SKM-1 treated with dmso at 0.1 percent for 144 hours (cell line): ENCODE measurements at regions not wholly inside any gene's neighbourhood (a gene's known extent, or its start where the extent isn't known, plus 50 kb on each side); places are given as distances from the start of the nearest gene placed in this dataset.

Experiments
- DNase-seq: peaks from one replicate; lab custom pipeline; 2025; ENCODE audit not compliant: unreplicated experiment; lab: John Stamatoyannopoulos, UW

- DNase-seq, result no peak
Observed at GRCh38 chr2:35365859-35366258, 989.7 kb upstream of the CRIM1 start.

- DNase-seq, result no peak
Observed at GRCh38 chr2:35356332-35356731, 999.2 kb upstream of the CRIM1 start.

- no peak for DNase-seq
Observed at GRCh38 chr2:35355056-35355455, 1000.5 kb upstream of the CRIM1 start.

GRCh38 chr2:35347561-35347960 lies 1008.0 kb upstream of the CRIM1 start:
- DNase-seq, result no peak

GRCh38 chr2:35343135-35343534 lies 1012.4 kb upstream of the CRIM1 start:
- no peak for DNase-seq

- no peak for DNase-seq
Observed at GRCh38 chr2:35339211-35339610, 1016.4 kb upstream of the CRIM1 start.

GRCh38 chr2:35337922-35338321 lies 1017.7 kb upstream of the CRIM1 start:
- no peak for DNase-seq

GRCh38 chr2:35314049-35314448 lies 1041.5 kb upstream of the CRIM1 start:
- no peak for DNase-seq

GRCh38 chr2:35301369-35301768 lies 1054.2 kb upstream of the CRIM1 start:
- DNase-seq, result no peak

GRCh38 chr2:35298493-35298892 lies 1057.1 kb upstream of the CRIM1 start:
- no peak for DNase-seq

- no peak for DNase-seq
Observed at GRCh38 chr2:35297403-35297802, 1058.2 kb upstream of the CRIM1 start.

GRCh38 chr2:35294636-35295263 lies 1060.8 kb upstream of the CRIM1 start:
- DNase-seq, result no peak

GRCh38 chr2:35293261-35293660 lies 1062.3 kb upstream of the CRIM1 start:
- DNase-seq, result no peak

GRCh38 chr2:35292199-35292598 lies 1063.4 kb upstream of the CRIM1 start:
- DNase-seq, result no peak

- no peak for DNase-seq
Observed at GRCh38 chr2:35281702-35282101, 1073.9 kb upstream of the CRIM1 start.

GRCh38 chr2:35255826-35256225 lies 1099.8 kb upstream of the CRIM1 start:
- no peak for DNase-seq

GRCh38 chr2:35251156-35251555 lies 1104.4 kb upstream of the CRIM1 start:
- no peak for DNase-seq

- DNase-seq, result no peak
Observed at GRCh38 chr2:35246702-35247101, 1108.9 kb upstream of the CRIM1 start.

- no peak for DNase-seq
Observed at GRCh38 chr2:35228584-35228983, 1127.0 kb upstream of the CRIM1 start.

GRCh38 chr2:35220461-35220860 lies 1135.1 kb upstream of the CRIM1 start:
- DNase-seq, result no peak

- no peak for DNase-seq
Observed at GRCh38 chr2:35204881-35205280, 1150.7 kb upstream of the CRIM1 start.

GRCh38 chr2:35204323-35204722 lies 1151.3 kb upstream of the CRIM1 start:
- no peak for DNase-seq

GRCh38 chr2:35199298-35199697 lies 1156.3 kb upstream of the CRIM1 start:
- no peak for DNase-seq
